ENCODE measurements at regions not wholly inside any gene's neighbourhood (a gene's known extent, or its start where the extent isn't known, plus 50 kb on each side); places are given as distances from the start of the nearest gene placed in this dataset.
"Not testable (repeated sequence)": the region's sequence is repeated elsewhere in the genome, so short reads cannot be mapped to it uniquely, and the experiment has no call there.

- no peak for DNase-seq (ENCODE audit: low read depth, low spot score)
These were observed 329.5 kb downstream of the CRPPA start for GRCh38 chr7:16091701-16092310.

- DNase-seq (ENCODE audit: low read depth, low spot score) = peak; percentile 32
These were observed 331.5 kb downstream of the CRPPA start for GRCh38 chr7:16089801-16090200.

DNA sequence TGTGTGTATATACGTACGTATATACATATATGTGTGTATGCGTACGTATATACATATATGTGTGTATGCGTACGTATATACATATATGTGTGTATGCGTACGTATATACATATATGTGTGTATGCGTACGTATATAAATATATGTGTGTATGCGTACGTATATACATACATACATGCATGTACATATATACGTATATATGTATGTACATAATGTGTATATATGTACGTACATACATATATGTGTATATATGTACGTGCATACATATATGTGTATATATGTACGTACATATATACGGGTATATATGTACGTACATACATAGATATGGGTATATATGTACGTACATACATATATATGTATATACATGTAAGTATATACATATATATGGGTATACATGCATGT lies 332.1 kb downstream of the CRPPA start:
- no peak for DNase-seq (ENCODE audit: low read depth, low spot score)

DNA sequence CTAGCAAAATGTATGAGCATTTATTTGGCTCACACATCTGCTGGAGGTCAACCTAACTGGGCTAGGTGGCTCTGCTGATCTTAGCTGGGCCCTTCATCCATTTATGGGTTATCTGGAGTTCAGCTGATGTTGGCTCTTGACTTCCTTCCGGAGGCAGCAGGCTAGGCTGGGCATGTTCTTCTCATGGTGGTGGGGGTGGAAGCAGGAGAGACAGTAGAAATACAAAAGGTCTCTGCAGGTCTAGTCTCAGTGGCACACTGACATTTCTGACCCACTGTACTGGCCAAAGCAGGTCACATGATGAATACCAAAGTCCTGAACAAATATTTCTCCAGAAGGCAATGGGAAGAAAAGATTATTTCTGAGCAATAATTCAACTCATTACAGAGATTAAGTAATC lies 334.6 kb downstream of the CRPPA start:
- DNase-seq (ENCODE audit: low read depth, low spot score) = no peak

GRCh38 chr7:16085780-16086179 lies 335.6 kb downstream of the CRPPA start:
- not testable (repeated sequence) for DNase-seq (ENCODE audit: low read depth, low spot score)

DNA sequence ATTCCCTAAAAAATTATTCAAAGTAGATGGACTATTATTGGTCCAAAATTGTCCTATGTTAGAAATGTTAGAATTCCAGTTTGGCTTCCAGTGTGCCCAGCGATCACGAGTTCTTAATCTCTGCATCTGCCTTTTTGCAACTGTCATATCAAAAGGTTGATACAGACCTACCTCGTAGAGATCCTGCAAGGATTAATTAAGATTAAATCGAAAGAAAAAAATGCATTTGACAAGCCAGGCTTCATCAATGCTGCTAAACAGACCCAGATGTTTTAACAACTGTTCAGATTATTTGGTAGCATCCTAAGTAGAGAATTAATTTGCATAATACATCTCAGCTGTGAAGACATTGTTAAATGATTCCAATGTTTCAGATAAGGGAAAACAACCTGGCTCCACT lies 336.5 kb downstream of the CRPPA start:
- no peak for DNase-seq (ENCODE audit: low read depth, low spot score)

DNA sequence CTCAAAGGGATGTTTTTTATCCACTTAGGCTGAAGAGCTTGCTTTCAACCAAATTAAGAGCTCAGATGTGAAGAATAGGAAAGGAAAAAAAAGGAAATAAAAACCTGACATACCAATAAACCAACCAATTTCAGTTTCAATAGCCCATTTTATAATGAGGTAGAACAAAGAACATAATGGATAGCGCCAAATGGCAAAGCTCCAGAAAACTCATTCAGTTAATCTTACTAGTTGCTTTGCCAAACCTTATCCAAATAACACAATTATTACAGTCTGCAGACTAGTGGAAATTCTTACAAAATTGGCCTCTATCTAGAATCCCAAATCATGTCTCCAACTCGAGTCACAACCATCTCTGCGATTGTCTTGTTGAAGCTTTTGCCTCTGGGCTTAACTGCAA lies 337.0 kb downstream of the CRPPA start:
- DNase-seq (ENCODE audit: low read depth, low spot score) = no peak

GRCh38 chr7:16083931-16084330 lies 337.4 kb downstream of the CRPPA start:
- DNase-seq (ENCODE audit: low read depth, low spot score) = no peak

GRCh38 chr7:16080131-16080530 lies 341.2 kb downstream of the CRPPA start:
- no peak for DNase-seq (ENCODE audit: low read depth, low spot score)

GRCh38 chr7:16079723-16080122 lies 341.6 kb downstream of the CRPPA start:
- DNase-seq (ENCODE audit: low read depth, low spot score) = no peak

DNA sequence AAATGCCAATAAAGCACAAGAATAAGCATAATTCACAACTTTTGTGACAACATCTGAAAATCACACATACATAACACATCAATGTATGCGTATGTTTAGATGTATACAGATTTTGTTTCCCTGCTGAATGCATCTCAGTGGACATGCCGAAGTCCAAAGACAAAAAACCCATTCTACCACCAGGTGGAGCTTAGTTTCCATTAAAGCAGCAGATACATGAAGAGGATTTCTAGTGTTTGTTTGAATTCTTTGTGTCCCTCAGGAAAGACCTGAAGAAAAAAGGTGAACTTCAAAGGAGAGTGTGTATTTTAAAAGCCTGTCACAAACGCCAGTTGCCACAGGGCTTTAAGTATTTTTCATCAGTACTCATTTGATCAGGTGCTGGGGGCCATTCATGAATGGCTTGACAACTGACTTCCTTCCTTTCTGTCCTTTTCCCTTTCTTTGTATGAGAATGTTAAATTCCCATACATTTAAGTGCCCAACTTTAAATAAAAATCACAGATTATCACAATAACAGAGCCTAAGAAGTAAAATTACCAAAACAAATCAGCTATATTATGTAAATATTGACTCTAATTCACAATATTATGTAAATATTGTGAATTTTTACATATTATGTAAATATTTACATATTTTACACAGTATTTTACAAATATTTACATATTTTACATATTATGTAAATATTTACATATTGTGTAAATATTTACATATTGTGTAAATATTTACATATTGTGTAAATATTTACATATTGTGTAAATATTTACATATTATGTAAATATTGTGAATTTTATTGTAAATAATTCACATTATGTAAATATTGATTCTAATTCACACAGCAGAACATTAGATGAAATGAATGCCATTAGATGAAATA lies 343.0 kb downstream of the CRPPA start:
- DNase-seq (ENCODE audit: low read depth, low spot score) = peak; percentile 75

- peak; percentile 72 for DNase-seq (ENCODE audit: low read depth, low spot score)
These were observed 350.0 kb downstream of the CRPPA start for GRCh38 chr7:16071246-16071857.

- DNase-seq (ENCODE audit: low read depth, low spot score) = no peak
These were observed 350.5 kb downstream of the CRPPA start for GRCh38 chr7:16070806-16071205.

DNA sequence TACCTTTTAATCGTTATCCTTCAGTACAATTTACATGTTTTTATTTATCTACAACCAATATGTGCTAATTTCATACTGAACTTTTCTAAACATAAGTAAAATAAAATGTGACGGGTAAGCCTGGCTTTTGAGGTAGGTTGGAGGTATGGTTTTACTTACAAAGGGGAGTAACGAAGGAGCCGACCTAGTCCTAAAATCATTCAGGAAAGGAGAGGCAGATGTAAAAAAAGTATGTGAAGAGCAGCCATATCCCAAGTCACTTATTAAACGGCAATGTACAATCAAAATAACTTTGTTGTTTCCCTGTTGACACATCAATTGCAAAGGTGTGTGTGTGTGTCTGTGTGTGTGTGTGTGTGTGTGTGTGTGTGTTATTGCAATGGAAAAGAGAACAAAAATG lies 351.3 kb downstream of the CRPPA start:
- DNase-seq (ENCODE audit: low read depth, low spot score) = no peak

DNA sequence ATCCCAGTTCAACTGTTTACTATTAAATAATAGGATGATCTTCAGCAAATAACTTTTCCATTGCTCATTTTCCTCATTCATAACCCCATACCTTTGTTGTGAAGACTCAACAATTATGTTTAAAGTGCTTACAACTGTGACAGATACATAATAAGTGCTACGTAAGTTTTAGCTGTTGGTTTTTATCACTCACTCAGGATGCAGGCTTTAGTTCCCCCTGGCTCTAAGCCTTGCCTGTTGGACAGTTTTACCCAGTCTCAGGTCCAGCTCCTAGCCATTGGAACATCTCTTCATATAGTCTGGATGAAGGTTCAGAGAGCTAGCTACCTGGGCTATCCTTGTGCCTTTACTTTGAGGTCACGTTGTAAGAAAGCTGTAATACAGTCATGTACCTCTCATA lies 353.2 kb downstream of the CRPPA start:
- no peak for DNase-seq (ENCODE audit: low read depth, low spot score)

DNA sequence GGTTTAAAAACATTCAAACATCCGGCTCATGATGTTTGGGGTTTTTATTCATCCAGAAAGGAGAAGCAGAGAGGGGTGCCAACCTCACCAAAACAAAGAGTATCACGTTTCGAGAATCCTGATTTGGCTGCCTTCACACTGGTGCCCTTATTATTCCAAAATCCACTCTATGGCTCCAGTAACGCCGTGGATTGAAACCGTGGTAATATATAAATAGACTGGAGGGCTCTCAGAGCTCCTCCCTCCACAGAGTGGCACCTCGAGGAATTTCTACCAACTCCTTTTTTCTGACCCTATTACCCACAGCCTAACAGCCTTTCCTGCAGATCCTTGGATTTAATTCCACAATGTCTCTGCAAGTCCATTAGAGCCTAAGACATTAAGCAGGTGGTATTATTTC lies 353.6 kb downstream of the CRPPA start:
- DNase-seq (ENCODE audit: low read depth, low spot score) = no peak

- no peak for DNase-seq (ENCODE audit: low read depth, low spot score)
These were observed 354.4 kb downstream of the CRPPA start for GRCh38 chr7:16066805-16067459.

GRCh38 chr7:16065939-16066338 lies 355.4 kb downstream of the CRPPA start:
- DNase-seq (ENCODE audit: low read depth, low spot score) = no peak

GRCh38 chr7:16063716-16064675 lies 357.3 kb downstream of the CRPPA start:
- no peak for DNase-seq (ENCODE audit: low read depth, low spot score)

GRCh38 chr7:16063221-16063620 lies 358.1 kb downstream of the CRPPA start:
- no peak for DNase-seq (ENCODE audit: low read depth, low spot score)

GRCh38 chr7:16062269-16062668 lies 359.1 kb downstream of the CRPPA start:
- no peak for DNase-seq (ENCODE audit: low read depth, low spot score)
